Tibial nerve (tissue), 4 donors: ENCODE measurements at regions not wholly inside any gene's neighbourhood (a gene's known extent, or its start where the extent isn't known, plus 50 kb on each side); places are given as distances from the start of the nearest gene placed in this dataset.

ENCODE experiments used
- DNase-seq, 2 donors: peaks; one replicate each; pipeline ENCODE4 v3.0.0-alpha.2; 2019; ENCODE audit warnings: low spot score in 2 of 2
- H3K27ac ChIP-seq, 4 donors: fragments of 200-600 bp; sonication (generic) in 3 of 4; one replicate each; pipeline ENCODE4 v1.5.1; 2017 to 2019; ENCODE audit warnings: mild to moderate bottlenecking in 1 of 4
- H3K27me3 ChIP-seq, 2 donors: fragments of 200-600 bp; sonication (generic) in 1 of 2; one replicate each; pipeline versions ENCODE4 v1.5.1 to v1.6.0; 2017 to 2019
- H3K36me3 ChIP-seq, 3 donors: fragments of 200-600 bp; sonication (generic); one replicate each; pipeline ENCODE4 v1.5.1; 2018 to 2019
- H3K4me1 ChIP-seq, 4 donors: fragments of 200-600 bp; sonication (generic) in 3 of 4; one replicate each; pipeline ENCODE4 v1.5.1; 2017 to 2019
- H3K4me3 ChIP-seq, 4 donors: fragments of 200-600 bp; sonication (generic) in 3 of 4; one replicate each; pipeline ENCODE4 v1.5.1; 2017 to 2019; ENCODE audit warnings: mild to moderate bottlenecking in 1 of 4, moderate library complexity in 1 of 4
- H3K9me3 ChIP-seq, 4 donors: fragments of 200-600 bp; sonication (generic) in 3 of 4; one replicate each; pipeline ENCODE4 v1.5.1; 2017 to 2019
- CTCF ChIP-seq, 5 experiments: fragments of 200-600 bp in 3 of 5; fragments of 450-650 bp in 2 of 5; sonication (generic) in 3 of 5; IDR thresholded peaks; one replicate each; pipeline ENCODE4 v1.5.1; 2016 to 2019; ENCODE audit warnings: antibody characterized with exemption in 5 of 5, mild to moderate bottlenecking in 3 of 5, moderate library complexity in 2 of 5
- EP300 ChIP-seq, 2 donors: sonication (generic); formaldehyde crosslinking; IDR thresholded peaks; one replicate each; pipeline ENCODE4 v1.6.1; 2017; ENCODE audit warnings: antibody characterized with exemption in 2 of 2, mild to moderate bottlenecking in 1 of 2
- POLR2A ChIP-seq, 2 donors: fragments of 450-650 bp; IDR thresholded peaks; one replicate each; pipeline ENCODE4 v1.6.1; 2017; ENCODE audit warnings: antibody characterized with exemption in 2 of 2, mild to moderate bottlenecking in 2 of 2, moderate library complexity in 2 of 2
- WGBS, 2 donors: methylation state at CpG; one replicate each; pipeline ENCODE4 v1.1.5; 2018; 5-methylcytosine and 5-hydroxymethylcytosine counted together

DNA sequence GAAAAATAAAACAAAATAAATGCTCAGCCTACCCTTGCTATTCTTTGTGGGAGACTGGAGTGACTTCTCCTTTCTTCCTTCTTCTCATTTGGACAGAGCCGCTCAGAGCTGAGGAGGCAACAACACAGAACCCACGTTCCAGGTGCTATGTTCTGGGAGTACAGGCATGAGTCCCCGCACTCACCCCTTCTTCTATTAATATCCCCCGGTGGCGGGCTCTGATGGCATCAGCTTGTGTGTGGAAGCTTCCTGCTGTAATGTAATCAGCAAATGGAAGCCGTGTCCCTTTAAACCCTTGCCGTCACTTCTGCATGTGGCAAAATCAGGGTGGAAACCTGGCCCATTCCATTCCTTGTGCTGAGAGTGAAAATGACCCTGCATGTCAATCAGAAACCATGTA lies 116.9 kb upstream of the ADARB2 start:
- H3K4me3 ChIP-seq, result no peak overlapping the region
- DNase-seq, result no peak
- 81 to 84% methylated on average over 7 of the region's 7 CpGs for WGBS, 2 donors

DNA sequence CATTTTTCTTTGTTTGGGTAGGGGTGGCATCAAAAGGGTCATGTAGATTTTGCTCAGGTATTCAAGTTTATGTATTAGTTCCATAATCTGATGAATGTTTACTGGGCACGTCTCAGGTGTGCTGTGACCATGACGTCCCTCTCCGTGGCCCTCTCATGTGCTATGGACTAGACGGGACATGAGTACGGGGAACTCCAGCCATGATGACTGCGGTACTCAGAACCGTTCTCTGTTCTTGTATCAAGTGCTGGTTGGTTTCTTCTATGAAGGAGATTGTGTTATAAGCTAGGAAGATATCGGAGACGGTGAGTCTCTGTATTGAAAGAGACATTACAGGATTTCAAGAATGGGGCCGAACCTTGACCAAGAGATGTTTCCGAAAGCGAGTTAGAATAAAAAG lies 116.5 kb upstream of the ADARB2 start:
- Histone ChIP-seq H3K4me3 (no peak overlapping the region), H3K27me3 (no peaks in the 10 kb centered on the region), H3K36me3 (no peaks in the 10 kb centered on the region), H3K4me1 (no peaks in the 10 kb centered on the region), H3K27ac (no peak overlapping the region), H3K9me3 (peaks cover 0 to 7% (median 0%) of the 10 kb centered on the region in 4 donors)
- no peak for DNase-seq
- TF ChIP-seq POLR2A (IDR thresholded peaks at IDR 0.05), result no peak
- TF ChIP-seq CTCF (IDR thresholded peaks at IDR 0.05), result no peak
- no peak for TF ChIP-seq EP300 (IDR thresholded peaks at IDR 0.05)
- 93 to 95% methylated on average over 12 of the region's 12 CpGs for WGBS, 2 donors

More for the DNA sequence above, 116.9 kb upstream of the ADARB2 start:
- H3K36me3 ChIP-seq, result no peaks in the 10 kb centered on the region
- no peaks in the 10 kb centered on the region for H3K27me3 ChIP-seq
- no peak overlapping the region for H3K27ac ChIP-seq
- TF ChIP-seq CTCF (IDR thresholded peaks at IDR 0.05) (no peak), POLR2A (IDR thresholded peaks at IDR 0.05) (no peak)
- peaks cover 0 to 4% (median 0%) of the 10 kb centered on the region in 4 donors for H3K9me3 ChIP-seq
- H3K4me1 ChIP-seq, result no peaks in the 10 kb centered on the region

GRCh38 chr10:1852841-1853240 lies 115.5 kb upstream of the ADARB2 start:
- no peak for TF ChIP-seq POLR2A (IDR thresholded peaks at IDR 0.05)
- no peak for TF ChIP-seq CTCF (IDR thresholded peaks at IDR 0.05)
- no peak for TF ChIP-seq EP300 (IDR thresholded peaks at IDR 0.05)
- no peaks in the 10 kb centered on the region for H3K4me1 ChIP-seq
- 87 to 90% methylated on average over 6 of the region's 6 CpGs for WGBS, 2 donors

GRCh38 chr10:1851762-1852161 lies 114.4 kb upstream of the ADARB2 start:
- Histone ChIP-seq H3K27me3 (no peaks in the 10 kb centered on the region), H3K4me1 (no peaks in the 10 kb centered on the region), H3K4me3 (no peak overlapping the region), H3K36me3 (no peaks in the 10 kb centered on the region), H3K27ac (no peak overlapping the region), H3K9me3 (peaks cover 0 to 7% (median 0%) of the 10 kb centered on the region in 4 donors)
- no peak for DNase-seq
- TF ChIP-seq POLR2A (IDR thresholded peaks at IDR 0.05) (no peak), CTCF (IDR thresholded peaks at IDR 0.05) (no peak), EP300 (IDR thresholded peaks at IDR 0.05) (no peak)
- 94% methylated on average over 8 of the region's 8 CpGs for WGBS, 2 donors

More at GRCh38 chr10:1852841-1853240, 115.5 kb upstream of the ADARB2 start:
- no peak overlapping the region for H3K27ac ChIP-seq
- H3K36me3 ChIP-seq, result no peaks in the 10 kb centered on the region
- H3K27me3 ChIP-seq, result no peaks in the 10 kb centered on the region
- H3K4me3 ChIP-seq, result no peak overlapping the region
- peaks cover 0 to 7% (median 0%) of the 10 kb centered on the region in 4 donors for H3K9me3 ChIP-seq
- no peak for DNase-seq

DNA sequence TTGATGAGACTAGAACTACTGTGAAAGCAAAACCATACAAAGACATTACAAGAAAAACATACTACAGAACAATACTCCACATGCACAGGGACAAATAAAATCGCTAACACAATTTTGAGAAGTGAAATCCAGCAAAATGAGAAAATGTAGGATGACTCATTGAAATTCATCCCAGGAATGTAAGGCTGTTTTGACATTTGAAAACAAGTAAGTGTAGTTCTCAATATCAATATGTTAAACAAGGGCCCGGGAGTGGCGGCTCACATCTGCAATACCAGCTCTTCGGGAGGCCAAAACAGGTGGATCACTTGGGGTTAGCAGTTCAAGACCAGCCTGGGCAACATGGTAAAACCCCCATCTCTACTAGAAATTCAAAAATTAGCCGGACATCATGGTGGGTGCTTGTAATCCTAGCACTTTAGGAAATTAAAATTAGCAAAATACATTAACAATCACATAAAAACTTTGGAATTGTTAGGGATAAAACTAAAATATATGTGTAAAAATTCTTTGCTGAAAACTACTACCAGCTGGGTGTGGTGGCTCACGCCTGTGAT lies 113.7 kb upstream of the ADARB2 start:
- Histone ChIP-seq H3K4me3 (no peak overlapping the region), H3K27me3 (no peaks in the 10 kb centered on the region), H3K27ac (no peak overlapping the region), H3K9me3 (peaks cover 0 to 7% (median 0%) of the 10 kb centered on the region in 4 donors), H3K36me3 (no peaks in the 10 kb centered on the region), H3K4me1 (no peaks in the 10 kb centered on the region)
- WGBS, 2 donors, result 87 to 93% methylated on average over 6 of the region's 6 CpGs
- no peak for DNase-seq
- no peak for TF ChIP-seq POLR2A (IDR thresholded peaks at IDR 0.05)
- no peak for TF ChIP-seq EP300 (IDR thresholded peaks at IDR 0.05)
- TF ChIP-seq CTCF (IDR thresholded peaks at IDR 0.05), result no peak
